HG03095 (cell line): ENCODE measurements at regions not wholly inside any gene's neighbourhood (a gene's known extent, or its start where the extent isn't known, plus 50 kb on each side); places are given as distances from the start of the nearest gene placed in this dataset.

Source experiments
- ATAC-seq: cut with Tn5 transposase; IDR thresholded peaks from one replicate; pipeline ENCODE4 v1.9.1; 2021; ENCODE audit warnings: moderate library complexity; ENCODE audit not compliant: unreplicated experiment

DNA sequence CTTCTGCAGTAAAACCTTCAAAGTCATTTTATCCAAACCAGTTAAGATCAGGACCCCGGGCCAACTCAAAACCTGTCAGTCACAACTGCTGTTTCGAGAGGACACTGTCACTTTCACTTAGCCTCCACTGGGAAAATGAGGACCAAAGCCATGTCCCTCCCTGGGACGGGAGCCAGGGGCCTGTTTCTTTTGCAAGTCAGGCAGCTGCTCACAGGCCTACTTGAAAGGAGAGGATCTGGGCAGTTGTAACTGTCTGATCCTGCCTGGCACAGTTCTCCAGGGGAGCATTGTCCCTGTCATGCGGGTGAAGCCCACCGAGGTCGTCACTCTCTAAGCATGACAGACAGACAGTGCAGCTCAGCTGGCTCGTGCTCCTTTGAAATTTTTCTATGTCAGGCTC lies 276.2 kb downstream of the NPIPA8 start:
- ATAC-seq: no peak

DNA sequence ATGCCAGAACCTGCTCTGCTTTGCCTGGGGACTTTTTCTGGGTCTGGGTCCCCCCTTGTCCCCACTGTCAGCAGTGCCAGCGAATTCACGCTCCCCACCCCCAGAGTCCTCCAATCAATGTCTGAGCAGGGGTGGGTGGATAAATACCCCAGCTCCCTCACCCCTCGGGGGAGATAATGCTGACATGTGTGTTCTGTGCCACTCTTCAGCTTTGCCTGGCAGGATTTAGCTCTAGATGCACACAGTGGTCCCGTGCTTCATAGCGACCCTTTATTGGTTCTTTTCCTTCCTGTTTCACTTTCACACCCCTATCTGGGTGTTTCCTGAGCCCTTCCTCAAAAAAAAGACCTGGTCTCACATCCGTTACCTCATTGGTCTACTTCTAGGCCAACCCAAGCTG lies 277.0 kb downstream of the NPIPA8 start:
- no peak for ATAC-seq

DNA sequence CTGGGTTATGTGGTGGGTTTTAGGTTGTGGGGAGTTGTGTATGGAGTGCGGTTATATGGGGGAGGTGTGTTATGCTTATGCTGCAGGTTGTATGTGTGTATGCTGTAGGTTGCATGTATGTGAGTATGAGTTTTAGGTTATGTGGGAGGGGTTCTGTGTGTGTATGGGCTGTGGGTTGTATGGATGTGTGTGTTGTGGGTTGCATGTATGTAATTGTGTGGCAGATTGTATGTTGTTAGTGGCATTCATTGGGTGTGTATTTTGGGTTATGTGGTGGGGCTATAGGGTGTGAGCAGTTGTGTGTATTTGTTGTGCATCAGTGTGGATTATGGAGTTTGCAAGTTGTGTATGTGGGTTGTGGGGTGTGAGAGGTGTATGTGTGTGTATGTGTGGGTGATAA lies 277.4 kb downstream of the NPIPA8 start:
- no peak for ATAC-seq

DNA sequence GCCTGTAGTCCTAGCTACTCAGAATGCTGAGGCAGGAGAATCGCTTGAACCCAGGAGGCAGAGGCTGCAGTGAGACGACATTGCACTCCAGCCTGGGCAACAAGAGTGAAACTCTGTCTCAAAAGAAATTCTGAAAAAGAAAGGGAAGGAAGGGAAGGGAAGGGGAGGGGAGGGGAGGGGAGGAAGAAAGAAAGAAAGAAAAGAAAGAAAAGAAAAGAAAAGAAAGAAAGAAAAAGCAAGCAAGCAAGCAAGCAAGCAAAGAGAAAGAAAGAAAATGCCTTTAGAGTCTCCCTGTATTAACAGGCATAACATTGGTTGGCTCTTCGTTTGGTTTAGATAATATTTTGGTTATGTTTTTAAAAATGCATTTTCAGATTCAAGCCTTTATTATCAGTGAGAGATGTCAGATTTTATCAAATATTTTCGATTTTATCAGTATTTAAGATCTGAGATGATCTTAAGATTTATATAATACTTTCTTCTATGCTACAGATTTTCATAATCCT lies 281.1 kb downstream of the NPIPA8 start:
- ATAC-seq: no peak

DNA sequence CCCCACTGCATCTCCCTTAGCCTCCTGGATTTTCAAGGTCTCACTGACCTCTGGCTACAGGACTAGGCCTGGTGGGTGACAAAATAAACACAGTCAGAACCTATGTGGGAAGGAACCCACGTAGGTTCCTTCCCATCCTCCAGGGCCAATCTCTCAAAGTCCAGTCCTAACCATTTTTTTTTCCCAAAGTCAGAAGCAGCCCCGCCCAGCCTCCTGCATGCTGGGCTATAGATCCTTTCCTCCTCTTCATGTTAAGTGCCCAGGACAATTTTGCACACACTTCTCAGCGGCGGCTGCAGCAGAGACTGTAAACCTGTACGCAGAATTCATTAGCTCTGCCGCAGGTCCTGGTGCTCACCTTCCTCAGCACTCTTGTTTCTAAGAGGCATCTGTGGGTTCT lies 285.8 kb downstream of the NPIPA8 start:
- ATAC-seq: no peak

DNA sequence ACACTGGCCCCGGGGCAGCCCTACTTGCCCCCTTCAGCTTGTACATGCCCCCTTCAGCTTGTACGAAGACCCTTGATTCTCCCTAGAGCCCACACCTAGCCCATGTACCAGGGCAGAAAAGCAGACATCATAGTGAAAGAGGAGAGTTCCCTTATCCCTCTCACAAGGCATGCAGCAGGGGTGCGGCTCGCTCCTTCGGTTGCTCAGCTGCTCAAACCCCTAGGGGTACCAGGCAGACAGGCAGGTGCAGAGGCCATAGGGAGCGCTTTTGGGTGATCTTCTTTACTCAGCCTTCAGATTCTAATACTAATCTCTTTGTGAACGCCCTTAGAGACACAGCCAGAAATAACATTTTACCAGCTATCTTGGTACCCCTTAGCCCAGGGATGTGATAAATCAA lies 286.3 kb downstream of the NPIPA8 start:
- ATAC-seq: no peak

DNA sequence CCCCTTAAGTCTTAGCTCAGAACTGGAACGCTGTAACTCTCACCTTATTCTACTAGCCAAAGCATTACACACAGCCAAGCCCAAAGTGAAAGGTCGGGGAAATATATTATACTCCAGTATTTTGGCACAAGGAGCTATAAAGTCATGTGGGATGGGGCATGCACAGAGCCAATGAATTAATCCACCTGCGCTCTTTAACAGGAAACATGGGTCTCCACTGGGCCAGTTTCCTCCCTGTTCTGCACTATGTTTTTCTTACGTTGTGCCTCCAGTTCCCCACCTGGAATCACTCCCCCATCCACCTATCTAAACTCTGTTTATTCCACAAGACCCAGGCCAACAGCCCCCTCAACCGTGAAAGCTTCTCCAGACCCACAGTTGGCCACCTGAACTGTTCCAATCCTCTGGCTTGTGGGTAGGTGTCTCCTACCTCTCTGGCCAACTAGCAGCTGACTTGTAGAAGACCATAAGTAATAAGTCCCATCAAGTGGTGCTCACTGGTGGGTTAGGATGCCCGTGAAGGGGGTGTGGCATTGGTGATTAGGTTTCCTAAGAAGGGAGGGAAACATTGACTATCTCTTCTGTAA lies 286.9 kb downstream of the NPIPA8 start:
- ATAC-seq: no peak

DNA sequence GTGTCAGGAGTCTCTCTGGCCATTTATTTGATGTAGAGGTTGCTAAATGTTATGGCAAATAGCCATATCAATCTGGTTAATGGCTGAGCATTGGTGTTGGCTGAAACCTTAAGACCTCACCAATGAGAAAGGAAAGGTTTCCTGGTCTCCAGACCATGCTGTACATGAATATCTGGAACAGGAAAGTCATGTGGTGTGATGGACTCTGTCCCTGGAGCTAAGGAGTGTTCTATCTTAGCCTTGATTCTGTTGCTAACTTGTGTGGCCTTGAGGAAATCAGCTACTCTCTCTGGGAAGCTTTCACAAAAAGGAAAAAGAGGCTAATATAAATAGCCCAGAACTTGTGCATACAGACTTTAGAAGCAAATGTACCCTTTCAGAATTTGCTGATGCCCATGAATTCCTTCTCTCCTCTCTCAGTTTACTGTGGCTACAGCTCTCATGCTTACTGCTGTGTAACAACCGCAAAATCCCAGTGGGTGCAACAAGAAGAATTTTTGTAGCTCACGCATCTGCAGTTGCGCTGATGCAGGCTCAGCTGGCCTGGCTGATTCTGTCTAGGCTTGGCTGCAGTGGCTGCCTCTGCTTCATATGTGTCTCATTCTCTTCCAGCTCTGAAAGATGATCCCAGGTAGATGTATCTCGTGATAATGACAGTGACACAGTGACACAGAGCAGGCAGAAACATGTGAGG lies 287.5 kb downstream of the NPIPA8 start:
- ATAC-seq: no peak

DNA sequence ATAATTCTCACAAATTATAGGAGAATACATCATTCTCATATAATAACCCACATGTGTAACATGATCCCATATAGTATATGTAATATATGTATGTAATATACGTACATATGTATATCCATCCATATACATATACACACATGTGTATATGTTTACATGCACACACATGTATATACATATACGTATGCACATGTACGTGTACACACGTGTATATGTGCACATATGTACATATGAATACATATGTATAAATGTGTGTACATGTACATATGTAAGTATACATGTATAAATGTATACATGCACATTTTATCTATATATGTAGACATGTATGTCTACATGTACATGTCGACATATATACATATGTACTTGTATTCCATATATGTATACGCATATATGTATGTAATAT lies 288.8 kb downstream of the NPIPA8 start:
- ATAC-seq: no peak

DNA sequence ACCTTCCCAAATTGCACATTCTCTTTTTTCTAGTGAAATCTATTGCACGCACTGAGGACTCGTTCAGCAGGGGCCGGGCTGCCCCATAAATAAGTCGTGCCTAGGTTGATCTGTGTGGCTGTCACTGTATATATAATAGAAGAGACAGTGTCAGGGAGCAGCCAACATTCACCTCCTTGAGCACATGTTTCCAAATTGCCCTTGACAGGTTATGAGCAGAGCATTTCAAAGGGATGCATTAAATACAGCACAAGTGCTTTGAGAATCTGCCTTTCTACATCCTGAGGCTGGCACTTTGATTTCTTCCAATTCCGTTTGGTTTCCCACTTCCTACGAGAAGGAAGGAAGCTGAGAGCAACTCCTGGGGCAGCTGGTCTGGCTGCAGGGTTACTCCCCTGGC lies 291.2 kb downstream of the NPIPA8 start:
- no peak for ATAC-seq

DNA sequence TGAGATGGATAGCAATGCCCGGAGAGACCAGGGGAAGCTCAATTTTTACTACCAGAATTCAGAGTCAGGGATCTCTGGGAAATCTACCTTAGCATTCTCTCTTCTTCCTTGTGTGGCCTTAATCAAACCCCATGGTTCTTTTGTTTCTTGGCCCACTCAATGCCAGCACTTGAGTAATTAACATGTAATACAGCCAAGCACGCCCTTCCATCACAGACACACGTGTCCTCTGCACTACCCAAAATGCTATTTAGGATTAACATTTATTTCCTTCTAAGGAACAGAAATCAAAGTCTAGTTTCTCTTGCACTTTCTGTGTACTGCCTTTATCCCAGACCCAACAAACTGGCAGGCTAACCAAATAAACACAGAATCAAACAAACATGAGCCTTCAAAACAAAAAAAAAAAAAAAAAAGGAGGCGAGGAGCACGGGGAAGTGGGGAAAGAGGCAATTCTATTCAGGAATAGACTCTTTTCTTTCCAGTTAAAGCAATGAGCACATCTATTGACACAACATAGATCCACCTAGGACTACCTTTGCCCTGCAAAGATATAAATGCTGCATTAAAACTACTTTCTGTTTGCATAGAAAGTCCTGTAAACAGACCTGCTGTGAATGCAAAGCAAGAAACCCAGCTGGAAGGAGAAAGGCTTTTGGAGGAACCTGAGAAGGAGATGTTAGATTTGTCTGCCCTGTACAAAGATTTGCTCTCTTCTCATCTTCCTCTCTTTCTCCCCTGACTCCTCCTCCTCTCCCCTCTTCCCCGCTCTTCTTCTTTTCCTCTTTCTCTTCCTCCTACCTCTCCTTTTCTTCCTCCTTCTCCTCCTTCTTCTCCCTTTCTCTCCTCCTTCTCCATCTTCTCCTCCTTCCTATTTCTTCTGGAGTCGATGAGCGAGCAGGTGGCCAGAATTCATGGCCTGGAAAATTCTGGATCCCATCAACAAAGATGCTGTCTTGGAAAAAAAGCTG lies 294.4 kb downstream of the NPIPA8 start:
- ATAC-seq: no peak

DNA sequence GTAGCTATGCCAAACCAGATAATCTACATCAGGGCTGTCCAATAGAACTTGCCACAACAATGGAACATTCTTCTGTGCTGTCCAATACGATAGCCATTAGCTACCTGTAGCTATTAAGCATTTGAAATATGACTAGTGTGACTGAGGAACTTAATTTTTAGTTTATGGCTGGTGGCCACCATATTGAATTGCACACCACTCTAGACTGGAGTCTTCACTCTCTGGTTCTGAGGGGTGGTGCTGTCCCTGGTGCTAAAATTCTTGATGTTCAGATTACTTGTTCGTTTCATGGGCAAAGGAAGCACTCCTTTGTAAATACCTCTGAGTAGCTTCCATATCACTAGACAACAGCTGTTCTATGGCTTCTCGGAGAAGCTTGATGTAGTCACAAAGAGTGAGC lies 296.6 kb downstream of the NPIPA8 start:
- ATAC-seq: no peak

DNA sequence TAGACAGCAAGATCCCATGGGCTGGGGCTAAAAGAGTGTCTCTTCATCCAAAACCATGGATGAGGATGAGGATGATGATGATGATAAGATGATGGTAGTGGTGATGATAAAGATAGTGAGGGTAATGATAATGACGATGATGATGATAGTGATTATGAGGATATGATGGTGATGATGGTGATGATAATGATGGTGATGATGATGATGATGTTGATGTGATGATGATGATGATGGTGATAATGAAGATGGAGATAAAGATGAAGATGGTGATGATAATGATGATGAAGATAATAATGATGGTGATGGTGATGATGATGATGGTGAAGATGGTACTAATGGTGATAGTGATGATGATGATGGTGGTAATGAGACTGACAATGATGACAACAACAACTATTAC lies 299.5 kb downstream of the NPIPA8 start:
- no peak for ATAC-seq

DNA sequence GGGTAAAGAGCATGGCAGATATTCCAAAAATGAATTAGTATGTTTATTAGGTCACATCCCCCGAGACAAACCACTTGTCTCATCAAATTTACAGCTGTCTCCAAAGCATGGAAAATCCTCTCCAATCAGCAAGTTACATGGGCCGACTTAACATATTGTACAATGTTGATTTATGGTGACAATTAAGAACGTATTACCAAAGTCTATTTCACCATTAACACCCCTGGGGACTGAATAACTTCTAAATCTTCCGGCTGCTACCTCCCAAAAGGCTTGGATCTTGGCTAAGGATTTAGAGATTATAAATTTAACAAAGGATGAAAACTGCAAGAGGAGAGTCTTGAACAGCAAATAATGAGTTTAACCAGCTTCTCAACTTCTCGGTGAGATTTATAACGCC lies 311.9 kb downstream of the NPIPA8 start:
- no peak for ATAC-seq

DNA sequence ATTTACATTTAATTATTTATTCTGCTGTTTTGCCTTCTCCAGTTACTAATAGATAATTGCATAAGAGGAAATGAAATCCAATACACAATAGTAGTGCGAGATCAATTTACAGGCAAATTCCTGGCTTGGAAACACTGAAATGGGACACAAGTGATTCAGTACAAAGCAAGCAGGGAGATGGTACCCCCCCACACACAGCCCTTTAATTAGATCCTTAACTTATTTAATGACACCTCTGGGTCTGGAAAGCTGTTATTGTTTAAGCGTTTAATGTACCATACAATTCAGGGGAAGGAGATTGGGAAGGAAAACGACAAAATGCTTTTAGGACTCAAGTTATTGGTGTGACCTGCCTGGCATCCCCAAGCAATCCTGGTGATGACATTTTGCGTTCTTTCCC lies 318.2 kb downstream of the NPIPA8 start:
- no peak for ATAC-seq

DNA sequence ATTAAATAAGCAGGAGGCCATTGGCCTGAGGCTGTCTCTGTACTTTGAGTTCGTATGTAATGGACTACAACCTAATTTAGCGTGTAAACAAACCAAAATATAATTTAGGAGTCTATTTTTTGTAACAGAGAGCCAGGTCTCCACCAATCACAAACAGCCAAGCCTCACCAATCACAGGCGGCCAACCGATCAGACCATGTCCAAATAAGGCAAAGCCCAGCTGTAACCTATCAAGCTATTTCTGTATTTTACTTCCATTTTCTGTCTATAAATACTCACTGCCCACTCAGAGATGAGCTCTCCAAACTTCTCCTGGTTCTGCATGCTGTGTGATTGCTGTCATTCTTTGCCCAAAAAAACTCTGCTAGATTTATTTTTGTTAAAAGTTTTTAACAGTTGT lies 322.7 kb downstream of the NPIPA8 start:
- ATAC-seq: no peak

DNA sequence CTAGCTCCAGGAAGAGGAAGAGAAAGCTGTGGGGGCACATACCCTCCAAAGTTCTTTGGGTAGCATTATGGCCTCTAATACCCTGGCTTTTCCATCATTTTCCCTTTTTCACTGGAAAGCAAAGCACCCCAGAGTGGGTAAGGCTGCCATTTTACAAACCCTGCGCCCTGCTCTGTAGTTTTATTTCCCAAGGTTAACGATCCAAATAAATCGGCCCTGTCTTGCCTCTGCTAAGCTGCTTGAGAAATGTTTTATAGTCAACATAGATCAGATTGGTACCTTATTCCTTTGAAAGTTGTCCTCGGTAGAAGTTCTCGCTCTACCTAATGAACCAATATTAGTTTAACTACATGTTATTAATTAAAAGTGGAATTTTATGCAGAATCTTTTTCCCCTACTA lies 328.2 kb downstream of the NPIPA8 start:
- ATAC-seq: no peak

DNA sequence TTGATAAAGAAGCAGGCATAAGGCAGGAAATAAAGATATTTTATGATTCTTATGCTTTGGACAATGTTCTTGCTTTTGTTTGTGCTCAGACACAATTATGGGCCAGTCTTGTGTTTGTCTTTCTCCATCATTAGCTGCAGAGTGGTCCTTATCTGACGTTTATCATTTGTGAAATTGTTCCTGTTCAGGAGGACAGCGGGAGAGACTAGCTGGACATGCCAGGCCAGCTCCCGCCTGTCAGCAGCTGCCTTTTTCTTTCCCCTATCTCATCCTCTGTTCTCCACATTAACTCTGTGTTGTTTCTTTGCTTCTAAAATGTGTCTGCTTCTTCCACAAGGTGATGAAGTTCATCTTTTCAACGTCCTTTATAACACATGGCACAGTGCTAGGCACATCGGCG lies 333.5 kb downstream of the NPIPA8 start:
- ATAC-seq: no peak

DNA sequence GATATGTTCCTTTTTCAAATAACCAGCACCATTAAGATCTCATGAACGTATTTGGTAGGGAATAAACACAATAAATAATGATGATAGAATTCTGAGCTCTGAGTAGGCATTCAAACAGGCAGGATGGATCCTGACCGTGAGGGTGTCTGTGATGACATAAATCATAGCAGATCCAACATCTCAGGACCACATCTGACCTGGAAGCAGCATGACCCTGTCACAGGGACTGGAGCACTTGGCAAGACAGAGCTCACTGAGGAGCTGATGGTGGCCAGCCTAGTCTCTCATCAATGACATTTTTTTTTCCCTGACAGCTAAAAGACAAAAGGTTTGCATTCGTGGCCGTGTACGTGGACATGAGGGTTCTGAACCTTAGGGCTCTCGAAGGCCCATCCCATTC lies 337.5 kb downstream of the NPIPA8 start:
- ATAC-seq: no peak

DNA sequence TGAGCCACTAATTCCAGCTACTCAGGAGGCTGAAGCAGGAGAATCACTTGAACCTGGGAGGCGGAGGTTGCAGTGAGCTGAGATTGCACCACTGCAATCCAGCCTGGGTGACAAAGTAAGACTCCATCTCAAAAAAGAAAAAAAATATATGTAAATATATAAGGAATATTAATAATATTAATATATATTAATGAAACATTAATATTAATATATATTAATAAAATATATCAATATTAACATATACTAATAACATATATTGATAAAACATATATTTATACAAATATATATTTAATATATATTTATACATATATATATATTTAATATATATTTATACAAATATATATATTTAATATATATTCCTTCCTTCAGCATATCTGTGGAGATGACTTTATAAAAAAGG lies 338.0 kb downstream of the NPIPA8 start:
- no peak for ATAC-seq

DNA sequence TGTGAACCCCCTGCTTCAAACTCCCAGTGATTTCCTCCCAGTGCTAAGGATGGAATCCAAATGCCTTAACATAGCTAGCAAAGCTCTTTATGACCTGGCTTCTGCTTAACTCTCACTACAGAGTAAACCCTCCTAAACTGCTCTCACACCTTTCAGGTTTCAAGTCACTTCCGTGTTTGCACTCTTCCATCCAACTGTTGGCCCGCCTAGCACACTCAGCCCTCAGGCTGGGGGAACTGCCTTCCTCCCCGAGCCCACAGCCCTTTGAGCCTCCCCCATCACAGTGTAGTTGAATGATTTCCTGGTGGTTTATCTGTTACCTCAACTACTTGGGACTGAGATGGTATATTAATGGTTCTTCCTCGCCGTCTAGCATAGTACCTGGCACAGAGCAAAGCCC lies 342.5 kb downstream of the NPIPA8 start:
- no peak for ATAC-seq

DNA sequence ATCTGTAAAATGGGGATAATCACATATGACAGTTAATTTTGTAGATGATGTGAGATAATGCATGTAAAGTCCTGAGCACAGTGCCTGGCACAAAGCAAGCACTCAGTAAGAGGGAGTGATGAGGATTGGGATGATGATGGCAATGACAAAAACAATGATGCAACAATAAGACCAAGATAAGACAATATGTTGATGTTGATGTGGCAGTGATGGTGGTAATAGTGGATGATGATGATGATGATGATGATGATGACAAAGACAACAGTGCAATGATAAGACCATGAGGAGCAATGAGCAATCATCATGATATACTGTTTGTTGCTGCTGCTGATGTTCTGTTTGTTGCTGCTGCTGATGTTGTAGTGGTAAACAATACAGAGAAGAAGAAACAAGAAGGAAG lies 344.1 kb downstream of the NPIPA8 start:
- no peak for ATAC-seq
